ENCODE measurements at regions not wholly inside any gene's neighbourhood (a gene's known extent, or its start where the extent isn't known, plus 50 kb on each side); places are given as distances from the start of the nearest gene placed in this dataset.

DNA sequence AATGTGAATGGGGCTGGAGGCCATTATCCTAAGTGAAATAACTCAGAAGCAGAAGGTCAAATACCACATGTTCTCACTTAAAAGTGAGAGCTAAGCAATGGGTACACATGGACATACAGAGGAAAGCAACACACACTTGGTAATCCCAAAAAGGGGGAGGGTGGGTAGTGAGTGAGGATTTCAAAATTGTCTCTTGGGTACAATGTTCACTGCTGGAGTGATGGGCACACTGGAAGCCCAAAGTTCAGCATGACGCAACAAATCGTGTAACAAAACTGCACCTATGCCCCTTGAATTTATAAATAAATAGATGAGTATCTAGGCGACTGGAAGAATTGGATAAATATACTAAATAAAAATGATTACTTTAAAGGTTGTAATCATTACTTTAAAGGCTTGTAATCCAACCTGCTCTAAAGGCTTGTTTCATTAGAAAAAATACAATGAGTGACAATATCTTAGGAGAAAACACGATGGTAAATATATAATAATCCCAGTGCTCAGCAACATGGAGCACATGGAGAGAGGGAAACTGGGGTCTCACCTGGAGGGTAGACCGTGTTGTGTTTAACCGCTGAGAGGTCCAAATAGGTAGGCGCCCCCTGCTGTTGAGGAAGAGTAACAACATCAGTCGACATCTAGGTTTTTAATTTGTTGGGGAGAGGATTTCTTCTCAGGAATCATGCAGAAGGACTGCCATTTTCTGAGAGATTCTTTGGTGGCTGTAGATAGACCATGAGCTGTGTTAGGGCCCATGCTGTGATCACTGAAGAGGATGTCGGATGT, 78.5 kb upstream of the ROBO1 start:
- no peak for FAIRE-seq

DNA sequence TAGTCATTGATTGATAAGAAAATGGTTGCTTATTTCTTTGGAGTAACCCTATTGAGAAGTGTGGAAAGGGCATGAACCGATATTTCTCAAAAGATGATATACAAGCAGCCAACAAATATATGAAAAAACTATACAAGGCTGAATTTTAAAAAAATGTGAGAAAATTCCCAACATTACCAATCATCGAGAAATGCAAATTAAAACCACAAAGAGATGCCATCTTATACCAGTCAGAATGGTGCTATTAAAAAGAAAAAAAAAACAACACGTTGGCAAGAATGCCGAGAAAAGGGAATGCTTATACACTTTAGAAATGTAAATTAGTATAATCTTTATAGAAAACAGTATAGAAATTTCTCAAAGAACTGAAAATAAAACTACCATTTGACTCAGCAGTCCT, 77.7 kb upstream of the ROBO1 start:
- FAIRE-seq, result no peak

DNA sequence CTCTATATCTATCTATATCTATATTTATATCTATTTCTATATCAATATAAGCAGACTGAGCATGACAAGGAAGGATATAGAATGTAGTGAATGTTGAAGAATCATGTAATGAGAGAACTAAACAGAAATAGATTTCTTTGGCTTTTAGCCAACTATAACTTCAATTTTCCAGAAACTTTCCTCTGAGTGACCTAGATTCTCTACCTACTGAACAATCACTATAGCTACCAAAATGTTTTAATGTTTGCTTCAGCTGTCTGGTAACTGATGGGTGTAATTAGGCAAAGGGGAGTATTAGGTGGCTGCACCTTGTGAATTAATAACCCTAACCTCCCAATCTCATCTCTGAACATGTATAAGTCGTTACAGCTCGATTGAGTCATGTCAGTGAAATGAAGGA, 76.4 kb upstream of the ROBO1 start:
- FAIRE-seq, result no peak

DNA sequence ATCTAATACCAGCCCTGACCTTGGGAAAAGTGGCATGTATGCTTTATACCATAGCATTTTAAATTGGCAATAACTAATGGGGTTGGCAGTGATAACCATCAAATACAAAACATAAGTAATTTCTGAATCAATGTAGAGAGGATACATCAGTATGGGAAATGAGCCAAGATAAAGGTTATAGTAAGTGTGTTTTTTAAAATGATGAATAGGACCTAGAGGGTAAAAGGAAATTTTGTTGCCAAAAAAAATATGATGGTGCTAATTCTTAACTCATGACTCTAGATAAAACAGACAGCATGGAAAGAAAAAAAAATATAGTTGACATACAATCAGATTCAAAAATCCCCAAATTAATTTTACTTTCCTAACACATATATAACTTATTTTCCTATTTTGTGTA, 75.4 kb upstream of the ROBO1 start:
- FAIRE-seq, result no peak

DNA sequence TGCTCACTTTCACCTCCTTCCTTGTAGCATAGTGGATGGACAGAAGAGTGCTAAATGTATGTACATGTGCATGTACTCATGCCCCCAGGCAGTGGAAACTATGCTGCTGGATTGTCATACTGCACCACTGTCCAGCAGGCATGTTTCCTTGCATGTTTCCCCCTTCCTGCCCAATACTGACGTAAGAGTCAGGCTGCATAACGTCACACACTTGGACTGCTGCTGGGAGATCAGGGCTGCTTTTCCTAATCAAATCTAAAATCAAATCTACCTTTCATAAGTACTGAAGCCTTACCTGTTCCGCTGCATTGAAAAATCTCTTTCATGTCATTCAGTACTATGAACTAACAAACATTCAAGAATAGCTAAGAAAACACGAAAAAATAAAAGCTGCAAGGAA, 67.9 kb upstream of the ROBO1 start:
- no peak for FAIRE-seq

DNA sequence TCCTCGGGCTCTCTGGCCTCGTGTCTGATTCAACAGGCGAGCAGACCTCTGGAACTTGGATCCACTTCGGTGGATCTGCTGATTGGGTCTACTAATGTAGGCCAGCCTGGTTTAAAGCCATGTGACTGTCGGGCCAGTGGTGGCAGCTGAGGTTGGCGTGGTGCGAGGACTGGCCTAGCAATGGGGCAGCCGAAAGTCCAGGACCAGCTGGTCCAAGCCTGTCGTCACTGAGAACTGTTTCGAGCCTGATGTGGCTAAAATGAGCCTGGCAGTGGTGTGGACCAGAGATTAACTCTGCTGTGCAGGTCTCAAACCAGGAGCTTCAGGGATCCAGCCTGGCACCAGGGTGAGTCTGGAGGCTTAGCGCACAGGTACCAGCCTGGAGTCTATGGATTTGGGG, 56.4 kb upstream of the ROBO1 start:
- no peak for FAIRE-seq

GRCh38 chr3:79822076-79822475, 54.3 kb upstream of the ROBO1 start:
- FAIRE-seq, result no peak

GRCh38 chr3:79820089-79820488, 52.3 kb upstream of the ROBO1 start:
- no peak for FAIRE-seq

GRCh38 chr3:79818015-79818414, 50.2 kb upstream of the ROBO1 start:
- no peak for FAIRE-seq
